SK-N-SH (cell line): ENCODE measurements at regions not wholly inside any gene's neighbourhood (a gene's known extent, or its start where the extent isn't known, plus 50 kb on each side); places are given as distances from the start of the nearest gene placed in this dataset.

Experiments
- CTCF ChIA-PET: fragments of 300-600, 350-600 bp; formaldehyde crosslinking; extraction: SDS; loops from one replicate; lab custom pipeline; 2021; lab: Yijun Ruan, JAX
- POLR2A ChIA-PET: fragments of 350-600 bp; sonication (Branson Sonifier 250); formaldehyde crosslinking; extraction: SDS; loops from one replicate; lab custom pipeline; 2020; ENCODE audit warnings: antibody characterized with exemption, inconsistent platforms; lab: Yijun Ruan, JAX
- DNase-seq: peaks from one replicate; pipeline ENCODE4 v3.0.0; 2012
- H2AFZ ChIP-seq: fragments of 200-600 bp; sonication (generic); 2 replicates; pipeline ENCODE4 v1.8.1; 2016; ENCODE audit warnings: antibody characterized with exemption, mild to moderate bottlenecking, low read depth
- H3F3A ChIP-seq: fragments of 200-600 bp; sonication (generic); replicated peaks from 2 replicates; pipeline ENCODE3; 2016; ENCODE audit warnings: antibody characterized with exemption, mild to moderate bottlenecking; ENCODE audit not compliant: insufficient read depth
- H3K27ac ChIP-seq, 2 experiments: fragments of 200-500 bp in 1 of 2; fragments of 200-600 bp in 1 of 2; sonication (Bioruptor generic) in 1 of 2; sonication (generic), shearing (Covaris generic) in 1 of 2; 2 replicates each; pipeline versions ENCODE4 v1.5.1 to v1.6.1; 2014 to 2016; ENCODE audit warnings: low read depth in 2 of 2, inconsistent platforms in 1 of 2, low read length in 1 of 2, mild to moderate bottlenecking in 1 of 2, mixed read lengths in 1 of 2
- H3K27me3 ChIP-seq: fragments of 200-600 bp; sonication (generic), shearing (Covaris generic); 2 replicates; pipeline ENCODE4 v1.6.1; 2016; ENCODE audit warnings: mixed run types; ENCODE audit not compliant: insufficient read depth
- H3K36me3 ChIP-seq, 2 experiments: fragments of 200-500 bp in 1 of 2; fragments of 200-600 bp in 1 of 2; sonication (Bioruptor generic) in 1 of 2; sonication (generic) in 1 of 2; replicated peaks in 1 of 2; 2 replicates each; pipeline versions ENCODE3 to v1.5.1; 2014 to 2016; ENCODE audit warnings: low read length in 1 of 2, mild to moderate bottlenecking in 1 of 2; ENCODE audit not compliant: insufficient read depth in 2 of 2, control insufficient read depth in 1 of 2
- H3K4me1 ChIP-seq, 2 experiments: fragments of 200-500 bp in 1 of 2; fragments of 200-600 bp in 1 of 2; sonication (Bioruptor generic) in 1 of 2; sonication (generic), shearing (Covaris generic) in 1 of 2; 2 replicates each; pipeline versions ENCODE4 v1.5.1 to v1.6.1; 2014 to 2016; ENCODE audit warnings: low read depth in 1 of 2, low read length in 1 of 2, mixed run types in 1 of 2; ENCODE audit not compliant: insufficient read depth in 2 of 2, control insufficient read depth in 1 of 2
- H3K4me2 ChIP-seq: fragments of 200-600 bp; sonication (generic), shearing (Covaris generic); 2 replicates; pipeline ENCODE4 v1.6.1; 2017; ENCODE audit warnings: mixed run types
- H3K4me3 ChIP-seq, 2 experiments: fragments of 200-500 bp in 1 of 2; fragments of 200-600 bp in 1 of 2; sonication (Bioruptor generic) in 1 of 2; sonication (generic), shearing (Covaris generic) in 1 of 2; 2 replicates each; pipeline versions ENCODE4 v1.5.1 to v1.8.1; 2014 to 2016; ENCODE audit warnings: low read depth in 2 of 2, inconsistent platforms in 1 of 2, low read length in 1 of 2, mild to moderate bottlenecking in 1 of 2, mixed read lengths in 1 of 2, moderate library complexity in 1 of 2
- H3K79me2 ChIP-seq: fragments of 200-600 bp; sonication (generic); 2 replicates; pipeline ENCODE4 v1.8.1; 2017; ENCODE audit warnings: mild to moderate bottlenecking; ENCODE audit not compliant: insufficient read depth
- H3K9ac ChIP-seq: fragments of 200-600 bp; sonication (generic); 2 replicates; pipeline ENCODE4 v1.6.1; 2017; ENCODE audit warnings: mixed run types
- H3K9me2 ChIP-seq: fragments of 200-600 bp; sonication (generic); 2 replicates; pipeline ENCODE4 v1.6.1; 2017; ENCODE audit warnings: mixed run types
- H3K9me3 ChIP-seq: fragments of 200-600 bp; sonication (generic); 2 replicates; pipeline ENCODE4 v1.6.1; 2017; ENCODE audit warnings: mixed run types, mild to moderate bottlenecking, moderate library complexity
- H4K20me1 ChIP-seq: fragments of 200-600 bp; sonication (generic); 2 replicates; pipeline ENCODE4 v1.6.1; 2017; ENCODE audit warnings: mild to moderate bottlenecking, mixed run types; ENCODE audit not compliant: insufficient read depth
- CTCF ChIP-seq: fragments of 200-600 bp; sonication (generic); IDR thresholded peaks from 2 replicates; pipeline ENCODE4 v1.6.1; 2017; ENCODE audit warnings: antibody characterized with exemption, mild to moderate bottlenecking, moderate library complexity
- EZH2phosphoT487 ChIP-seq: fragments of 200-600 bp; sonication (generic); IDR thresholded peaks from 2 replicates; pipeline ENCODE4 v1.6.1; 2017; ENCODE audit warnings: low read depth, mixed run types, mild to moderate bottlenecking, antibody characterized with exemption, moderate library complexity, borderline replicate concordance
- GATA2 ChIP-seq: sonication (generic); formaldehyde crosslinking; IDR thresholded peaks from 2 replicates; pipeline ENCODE4 v1.5.0; 2020; ENCODE audit warnings: mild to moderate bottlenecking, missing genetic modification reagents
- JUND ChIP-seq: IDR thresholded peaks from 2 replicates; pipeline ENCODE4 v1.4.0; 2012
- MAX ChIP-seq: IDR thresholded peaks from 2 replicates; pipeline ENCODE4 v1.4.0; 2012; ENCODE audit warnings: low read depth
- SIN3A ChIP-seq: IDR thresholded peaks from 2 replicates; pipeline ENCODE4 v1.6.1; 2012; ENCODE audit warnings: low read depth, mild to moderate bottlenecking, low read length, moderate library complexity, borderline replicate concordance
- TEAD4 ChIP-seq: IDR thresholded peaks from 2 replicates; pipeline ENCODE4 v1.4.0; 2012; ENCODE audit warnings: mild to moderate bottlenecking, borderline replicate concordance; ENCODE audit not compliant: insufficient read depth
- USF2 ChIP-seq: fragments of 150-350 bp; IDR thresholded peaks from 2 replicates; pipeline ENCODE4 v1.6.1; 2017; ENCODE audit warnings: antibody characterized with exemption, low read length, low read depth, borderline replicate concordance
- ZBTB33 ChIP-seq: IDR thresholded peaks from 2 replicates; pipeline ENCODE4 v1.4.0; 2012; ENCODE audit warnings: low read depth, borderline replicate concordance
- WGBS: methylation state at CpG from one replicate; pipeline ENCODE4 v1.1.6; 2017; ENCODE audit warnings: low lambda C conversion rate; 5-methylcytosine and 5-hydroxymethylcytosine counted together
- TF ChIP-seq, protein P1 (sequence below): fragments of 150-350 bp; IDR thresholded peaks from 2 replicates; pipeline ENCODE4 v1.6.1; 2016; ENCODE audit warnings: mild to moderate bottlenecking, low read depth, low read length

DNA sequence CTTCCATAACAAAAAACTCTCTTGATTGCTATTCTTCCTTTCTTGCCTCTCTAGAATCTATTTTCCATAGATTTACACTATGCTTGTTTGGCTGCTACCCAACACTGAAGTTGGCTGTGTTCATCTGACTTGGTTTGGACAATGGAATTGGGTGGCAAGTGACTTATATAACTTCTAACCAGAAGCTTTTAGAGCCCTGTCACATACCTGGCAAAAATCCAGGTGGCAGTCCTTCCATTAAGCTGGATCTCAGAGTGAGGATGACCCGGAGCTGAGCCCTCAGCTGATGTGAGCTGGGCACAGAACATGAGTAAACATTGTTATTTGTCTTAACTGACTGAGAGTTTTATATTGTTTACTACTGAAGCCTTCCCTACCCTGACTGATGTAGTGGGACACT lies 225.7 kb downstream of the TLR4 start:
- no peak for DNase-seq

More for the DNA sequence above, 225.7 kb downstream of the TLR4 start:
- no peak overlapping the region for H3K27ac ChIP-seq
- no peaks in the 10 kb centered on the region for H3K36me3 ChIP-seq
- no peaks in the 10 kb centered on the region for H3K79me2 ChIP-seq
- no peaks in the 10 kb centered on the region for H3K27me3 ChIP-seq
- CTCF ChIA-PET = interaction anchor here (0.6 to 1.1 kb wide), 2 partner anchors 10 to 15 kb away, joined by 3 to 6 read pairs; no protein-coding TSS in a partner anchor
- H3K4me3 ChIP-seq = no peak overlapping the region
- H4K20me1 ChIP-seq = no peaks in the 10 kb centered on the region
- no peak for TF ChIP-seq SIN3A
- no peak for TF ChIP-seq JUND
- TF ChIP-seq, protein P1, sequence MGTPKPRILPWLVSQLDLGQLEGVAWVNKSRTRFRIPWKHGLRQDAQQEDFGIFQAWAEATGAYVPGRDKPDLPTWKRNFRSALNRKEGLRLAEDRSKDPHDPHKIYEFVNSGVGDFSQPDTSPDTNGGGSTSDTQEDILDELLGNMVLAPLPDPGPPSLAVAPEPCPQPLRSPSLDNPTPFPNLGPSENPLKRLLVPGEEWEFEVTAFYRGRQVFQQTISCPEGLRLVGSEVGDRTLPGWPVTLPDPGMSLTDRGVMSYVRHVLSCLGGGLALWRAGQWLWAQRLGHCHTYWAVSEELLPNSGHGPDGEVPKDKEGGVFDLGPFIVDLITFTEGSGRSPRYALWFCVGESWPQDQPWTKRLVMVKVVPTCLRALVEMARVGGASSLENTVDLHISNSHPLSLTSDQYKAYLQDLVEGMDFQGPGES = no peak
- no peak for TF ChIP-seq EZH2phosphoT487
- TF ChIP-seq ZBTB33 = no peak
- TF ChIP-seq CTCF = no peak
- TF ChIP-seq USF2 = no peak
- no peak for TF ChIP-seq GATA2
- no peak for TF ChIP-seq TEAD4
- TF ChIP-seq MAX = no peak
- TF ChIP-seq, all 33 proteins: peak for 0
- H3K4me2 ChIP-seq = no peak overlapping the region
- WGBS = 15% methylated on average over 1 of the region's 1 CpG
- no peaks in the 10 kb centered on the region for H3K9me3 ChIP-seq
- POLR2A ChIA-PET = no interaction called here
- no peak overlapping the region for H3K9ac ChIP-seq
- no peaks in the 10 kb centered on the region for H3F3A ChIP-seq
- H3K9me2 ChIP-seq = no peaks in the 10 kb centered on the region
- H2AFZ ChIP-seq = no peak overlapping the region
- no peaks in the 10 kb centered on the region for H3K4me1 ChIP-seq
